GM23248 (cell line): ENCODE measurements at regions not wholly inside any gene's neighbourhood (a gene's known extent, or its start where the extent isn't known, plus 50 kb on each side); places are given as distances from the start of the nearest gene placed in this dataset.

Source experiments
- DNase-seq: peaks from one replicate; pipeline ENCODE4 v3.0.0-alpha.2; 2015
- H2AFZ ChIP-seq: fragments of 200-600 bp; sonication (generic); 2 replicates; pipeline ENCODE4 v1.6.1; 2016; ENCODE audit warnings: antibody characterized with exemption
- H3F3A ChIP-seq: fragments of 200-600 bp; sonication (generic); 2 replicates; pipeline ENCODE4 v1.6.1; 2016; ENCODE audit warnings: mild to moderate bottlenecking, antibody characterized with exemption, mixed run types; ENCODE audit not compliant: insufficient read depth
- H3K27ac ChIP-seq: fragments of 200-600 bp; sonication (generic); 2 replicates; pipeline ENCODE4 v1.5.1; 2016; ENCODE audit warnings: mild to moderate bottlenecking
- H3K27me3 ChIP-seq: fragments of 200-600 bp; sonication (generic); replicated peaks from 2 replicates; pipeline ENCODE4 v1.6.1; 2016; ENCODE audit warnings: mild to moderate bottlenecking; ENCODE audit not compliant: insufficient read depth
- H3K36me3 ChIP-seq: fragments of 200-600 bp; sonication (generic); 2 replicates; pipeline ENCODE4 v1.6.1; 2016; ENCODE audit warnings: low read depth, mild to moderate bottlenecking
- H3K4me1 ChIP-seq: fragments of 200-600 bp; sonication (generic); 2 replicates; pipeline ENCODE4 v1.6.1; 2016; ENCODE audit warnings: mild to moderate bottlenecking; ENCODE audit not compliant: insufficient read depth
- H3K4me2 ChIP-seq: fragments of 200-600 bp; sonication (generic); one replicate; pipeline ENCODE4 v1.6.1; 2016; ENCODE audit warnings: mild to moderate bottlenecking; ENCODE audit not compliant: unreplicated experiment
- H3K4me3 ChIP-seq: fragments of 200-600 bp; sonication (generic); 2 replicates; pipeline ENCODE4 v1.5.1; 2016; ENCODE audit warnings: mild to moderate bottlenecking
- H3K79me2 ChIP-seq: fragments of 200-600 bp; sonication (generic); 2 replicates; pipeline ENCODE4 v1.6.1; 2016; ENCODE audit warnings: mild to moderate bottlenecking; ENCODE audit not compliant: insufficient read depth
- H3K9ac ChIP-seq: fragments of 200-600 bp; sonication (generic); 2 replicates; pipeline ENCODE4 v1.6.1; 2016; ENCODE audit warnings: mild to moderate bottlenecking
- H3K9me2 ChIP-seq: fragments of 200-600 bp; sonication (generic); 2 replicates; pipeline ENCODE4 v1.6.1; 2016; ENCODE audit warnings: mixed run types, mild to moderate bottlenecking, moderate library complexity; ENCODE audit not compliant: insufficient read depth
- H3K9me3 ChIP-seq: fragments of 200-600 bp; sonication (generic); one replicate; pipeline ENCODE4 v1.6.1; 2017; ENCODE audit warnings: low read depth
- H4K20me1 ChIP-seq: fragments of 200-600 bp; sonication (generic); 2 replicates; pipeline ENCODE4 v1.6.0; 2016; ENCODE audit not compliant: insufficient read depth
- EZH2 ChIP-seq: fragments of 200-600 bp; sonication (generic); IDR thresholded peaks from 2 replicates; pipeline ENCODE4 v1.6.1; 2018; ENCODE audit warnings: antibody characterized with exemption, mild to moderate bottlenecking; ENCODE audit not compliant: insufficient read depth, poor library complexity, severe bottlenecking
- EZH2phosphoT487 ChIP-seq: fragments of 200-600 bp; sonication (generic); IDR thresholded peaks from 2 replicates; pipeline ENCODE4 v1.6.1; 2018; ENCODE audit warnings: antibody characterized with exemption, moderate library complexity, mild to moderate bottlenecking, low read depth; ENCODE audit not compliant: insufficient read depth
- WGBS, 2 experiments: methylation state at CpG; one replicate each; pipeline ENCODE4 v1.1.6; 2015 to 2017; ENCODE audit warnings: low lambda C conversion rate in 2 of 2, low coverage in 1 of 2; ENCODE audit errors: missing lambda C conversion rate in 2 of 2; 5-methylcytosine and 5-hydroxymethylcytosine counted together
- in situ Hi-C: fragments of 300-500 bp; cut with MboI; formaldehyde crosslinking; loops from 2 replicates; pipeline ENCODE4 v1.15.0; 2020

DNA sequence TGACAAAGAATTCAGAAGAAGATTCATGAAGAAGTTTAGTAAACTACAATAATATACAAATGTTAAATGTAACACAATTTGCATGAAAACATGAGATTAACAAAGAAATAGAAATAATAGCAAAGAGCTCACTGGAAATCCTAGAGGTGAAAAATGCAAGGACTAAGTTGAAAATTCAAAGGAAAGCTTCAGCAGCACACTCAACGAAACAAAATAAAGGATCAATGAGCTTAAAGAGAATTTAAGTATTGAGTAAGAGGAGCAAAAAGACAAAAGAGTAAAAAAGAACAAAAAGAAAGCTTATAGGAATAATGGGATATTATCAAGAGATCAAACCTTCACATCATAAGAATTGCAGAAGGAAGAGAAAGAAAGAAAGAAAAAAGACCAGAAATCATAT is 583.8 kb upstream of the NECTIN3 start:
- Histone ChIP-seq H3K9ac (no peak overlapping the region), H3K4me2 (no peak overlapping the region), H4K20me1 (no peaks in the 10 kb centered on the region), H3K27me3 (no peaks in the 10 kb centered on the region), H3K9me2 (no peaks in the 10 kb centered on the region), H2AFZ (no peak overlapping the region), H3K36me3 (no peaks in the 10 kb centered on the region; the same call in 1 of the 2 replicates), H3F3A (no peaks in the 10 kb centered on the region), H3K79me2 (no peaks in the 10 kb centered on the region), H3K27ac (no peak overlapping the region), H3K4me3 (no peak overlapping the region), H3K4me1 (no peaks in the 10 kb centered on the region), H3K9me3 (peaks cover 15% of the 10 kb centered on the region)
- DNase-seq, result no peak
- 79 to 93% methylated on average over 1 of the region's 1 CpG for WGBS, 2 experiments
- in situ Hi-C loops, result no loop called here
- no peak for TF ChIP-seq EZH2phosphoT487
- no peak for TF ChIP-seq EZH2

DNA sequence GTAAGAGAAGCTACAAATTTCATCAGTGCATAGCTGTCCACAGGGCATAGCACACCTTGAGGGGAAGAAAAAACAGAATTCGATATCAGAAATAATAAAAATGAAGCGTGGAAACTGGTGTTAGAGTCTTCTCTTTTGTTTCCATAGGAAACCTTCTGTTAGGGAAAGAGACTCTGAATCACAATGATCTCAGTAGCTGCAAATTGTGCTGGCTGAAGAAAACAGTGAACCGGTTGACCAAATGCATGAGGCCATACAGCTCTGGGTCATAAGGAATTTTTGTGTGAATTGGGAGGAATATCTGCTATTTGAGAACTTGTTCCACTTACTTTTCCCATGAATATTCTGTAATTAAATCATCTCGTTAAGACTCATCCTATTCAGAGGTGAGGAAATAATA is 580.2 kb upstream of the NECTIN3 start:
- no peaks in the 10 kb centered on the region for H3K36me3 ChIP-seq
- H3F3A ChIP-seq, result no peaks in the 10 kb centered on the region
- H3K27ac ChIP-seq, result no peak overlapping the region
- no peaks in the 10 kb centered on the region for H4K20me1 ChIP-seq
- H3K9me2 ChIP-seq, result no peaks in the 10 kb centered on the region
- H3K4me1 ChIP-seq, result no peaks in the 10 kb centered on the region
- no peaks in the 10 kb centered on the region for H3K79me2 ChIP-seq
- H3K27me3 ChIP-seq, result no peaks in the 10 kb centered on the region
- in situ Hi-C loops, result no loop called here
- peaks cover 7% of the 10 kb centered on the region for H3K9me3 ChIP-seq
- H3K4me2 ChIP-seq, result no peak overlapping the region
- no peak overlapping the region for H3K4me3 ChIP-seq
- 83 to 84% methylated on average over 4 of the region's 4 CpGs for WGBS, 2 experiments
- no peak overlapping the region for H3K9ac ChIP-seq
- no peak overlapping the region for H2AFZ ChIP-seq
- TF ChIP-seq EZH2, result no peak
- TF ChIP-seq EZH2phosphoT487, result no peak
- no peak for DNase-seq

DNA sequence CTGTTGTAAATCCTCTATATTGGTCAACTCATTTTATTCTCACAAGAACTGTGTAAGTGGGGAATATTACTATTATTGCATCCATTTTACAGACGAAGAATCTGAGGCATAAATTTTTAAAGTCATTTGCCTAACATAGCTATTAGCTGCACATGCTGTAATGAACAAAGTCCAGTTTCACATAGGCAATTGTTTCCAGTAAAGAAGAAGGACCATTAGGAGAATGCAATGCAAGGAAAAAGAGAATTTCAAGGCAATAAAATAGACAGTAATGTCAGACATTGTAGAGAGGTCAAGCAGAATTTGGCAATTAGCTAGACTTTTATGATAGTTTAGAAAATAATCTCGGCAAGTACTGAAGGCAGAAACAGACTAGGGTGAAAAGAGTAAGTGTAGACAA is 578.7 kb upstream of the NECTIN3 start:
- DNase-seq, result no peak
- Histone ChIP-seq H3K4me3 (no peak overlapping the region), H3K27me3 (no peaks in the 10 kb centered on the region), H3F3A (no peaks in the 10 kb centered on the region), H3K4me2 (no peak overlapping the region), H3K79me2 (no peaks in the 10 kb centered on the region), H4K20me1 (no peaks in the 10 kb centered on the region), H3K27ac (no peak overlapping the region), H3K4me1 (no peaks in the 10 kb centered on the region), H3K9me2 (no peaks in the 10 kb centered on the region), H3K36me3 (no peaks in the 10 kb centered on the region), H2AFZ (0 out of 2 replicates have a peak overlapping the region, but pooled peaks have one; percentile 45), H3K9me3 (peaks cover 6% of the 10 kb centered on the region), H3K9ac (no peak overlapping the region)
- 39 to 46% methylated on average over 2 of the region's 2 CpGs for WGBS, 2 experiments
- TF ChIP-seq EZH2phosphoT487 (no peak), EZH2 (no peak)
- in situ Hi-C loops, result no loop called here

DNA sequence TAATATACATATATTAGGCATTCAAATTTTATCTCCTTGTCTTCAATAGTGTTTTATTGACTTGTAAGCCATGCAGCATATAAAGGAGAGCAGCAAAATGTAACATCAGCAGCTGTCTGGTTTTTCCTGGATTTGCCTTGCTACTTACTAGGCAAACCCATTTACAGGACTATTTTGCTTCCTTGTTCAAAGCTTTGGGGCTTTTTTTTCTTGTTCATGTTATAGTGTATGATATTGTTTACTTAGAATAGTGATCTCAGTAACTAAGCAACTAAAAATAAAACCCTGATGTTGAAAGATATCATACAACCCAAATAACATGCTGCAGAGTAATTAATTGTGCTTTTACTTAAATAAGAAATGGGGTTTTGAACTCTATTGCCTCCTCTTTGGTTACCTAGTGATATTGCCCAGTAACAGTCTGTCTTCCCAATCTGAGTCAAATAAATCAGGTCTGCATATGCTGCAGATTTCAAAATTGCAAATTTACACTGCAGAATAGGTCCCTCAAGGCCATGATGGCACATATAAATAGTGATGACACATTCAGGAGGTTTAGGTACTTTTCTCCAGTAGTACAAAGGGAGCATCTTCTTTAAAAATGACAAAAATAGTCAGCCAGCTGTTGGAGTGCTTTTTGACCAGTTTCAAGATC is 578.1 kb upstream of the NECTIN3 start:
- peak; percentile 1 for DNase-seq
- no peaks in the 10 kb centered on the region for H3K36me3 ChIP-seq
- in situ Hi-C loops, result no loop called here
- no peak overlapping the region for H3K4me3 ChIP-seq
- no peaks in the 10 kb centered on the region for H3K79me2 ChIP-seq
- no peak overlapping the region for H3K27ac ChIP-seq
- 0 out of 2 replicates have a peak overlapping the region, but pooled peaks have one; percentile 45 for H2AFZ ChIP-seq
- H3K9ac ChIP-seq, result no peak overlapping the region
- no peaks in the 10 kb centered on the region for H3K9me3 ChIP-seq
- no peaks in the 10 kb centered on the region for H3K9me2 ChIP-seq
- no peaks in the 10 kb centered on the region for H3K27me3 ChIP-seq
- H4K20me1 ChIP-seq, result no peaks in the 10 kb centered on the region
- no peaks in the 10 kb centered on the region for H3K4me1 ChIP-seq
- H3K4me2 ChIP-seq, result no peak overlapping the region
- H3F3A ChIP-seq, result no peaks in the 10 kb centered on the region
- TF ChIP-seq EZH2 (no peak), EZH2phosphoT487 (no peak)

DNA sequence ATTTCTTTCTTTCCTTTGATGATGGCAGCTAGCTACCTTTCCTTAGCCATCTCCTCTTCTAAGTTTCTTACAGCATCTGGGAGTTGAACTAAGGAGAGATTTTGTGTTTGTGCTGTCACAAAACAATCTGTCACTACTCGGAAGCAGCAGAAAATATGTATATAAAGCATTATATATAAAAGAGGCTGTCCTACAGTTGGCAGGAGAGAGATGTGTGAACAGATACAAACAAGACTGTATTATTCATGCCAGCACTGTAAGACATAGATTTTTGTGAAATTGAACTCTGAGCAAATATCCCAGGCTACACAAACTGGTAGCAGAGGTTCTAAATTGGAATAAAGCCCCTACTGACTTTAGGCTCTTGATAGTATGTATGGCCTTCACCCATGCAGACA is 577.5 kb upstream of the NECTIN3 start:
- TF ChIP-seq EZH2 (no peak), EZH2phosphoT487 (no peak)
- Histone ChIP-seq H3K79me2 (no peaks in the 10 kb centered on the region), H3K4me1 (no peaks in the 10 kb centered on the region), H3K9me3 (no peaks in the 10 kb centered on the region), H3K9me2 (no peaks in the 10 kb centered on the region), H3K4me2 (no peak overlapping the region), H2AFZ (no peak overlapping the region), H3K36me3 (no peaks in the 10 kb centered on the region), H3K9ac (no peak overlapping the region), H3F3A (no peaks in the 10 kb centered on the region), H3K27me3 (no peaks in the 10 kb centered on the region), H3K4me3 (no peak overlapping the region), H3K27ac (no peak overlapping the region), H4K20me1 (no peaks in the 10 kb centered on the region)
- DNase-seq, result no peak
- in situ Hi-C loops, result no loop called here
- WGBS, 2 experiments, result 49 to 53% methylated on average over 1 of the region's 1 CpG
